Neuronal stem cell (in vitro differentiated cells): ENCODE measurements at regions not wholly inside any gene's neighbourhood (a gene's known extent, or its start where the extent isn't known, plus 50 kb on each side); places are given as distances from the start of the nearest gene placed in this dataset.
A peak's percentile ranks its signal among the peaks of the same experiment; 100 is the strongest.

ENCODE experiments used
- DNase-seq: peaks from one replicate; pipeline ENCODE4 v3.0.0-alpha.2; 2013; ENCODE audit warnings: low spot score
- H2AFZ ChIP-seq: one replicate; pipeline ENCODE4 v1.6.1; 2013; ENCODE audit warnings: mild to moderate bottlenecking, low read length, inconsistent platforms
- H2AK5ac ChIP-seq: 2 replicates; pipeline ENCODE4 v1.6.1; 2013; ENCODE audit warnings: low read depth, mild to moderate bottlenecking, inconsistent platforms, low read length, moderate library complexity, mixed read lengths
- H2BK120ac ChIP-seq: 2 replicates; pipeline ENCODE4 v1.6.1; 2013; ENCODE audit warnings: low read depth, mild to moderate bottlenecking, inconsistent platforms, low read length, moderate library complexity, mixed read lengths
- H2BK12ac ChIP-seq: one replicate; pipeline ENCODE4 v1.6.1; 2013; ENCODE audit warnings: low read length, inconsistent platforms
- H2BK15ac ChIP-seq: 2 replicates; pipeline ENCODE4 v1.6.1; 2013; ENCODE audit warnings: mild to moderate bottlenecking, low read length, inconsistent platforms, mixed read lengths
- H2BK5ac ChIP-seq: one replicate; pipeline ENCODE4 v1.6.1; 2013; ENCODE audit warnings: inconsistent platforms, mild to moderate bottlenecking, low read length, moderate library complexity
- H3K14ac ChIP-seq: one replicate; pipeline ENCODE4 v1.6.1; 2013; ENCODE audit warnings: low read length, inconsistent platforms
- H3K18ac ChIP-seq: 2 replicates; pipeline ENCODE4 v1.6.1; 2013; ENCODE audit warnings: low read length, inconsistent platforms
- H3K23ac ChIP-seq: 2 replicates; pipeline ENCODE4 v1.6.1; 2013; ENCODE audit warnings: low read depth, mild to moderate bottlenecking, mixed read lengths, low read length, inconsistent platforms; ENCODE audit not compliant: poor library complexity
- H3K27ac ChIP-seq: replicated peaks from 3 replicates; pipeline ENCODE4 v1.5.1; 2013; ENCODE audit warnings: low read length, inconsistent platforms
- H3K27me3 ChIP-seq, 3 experiments: 2 replicates each; pipeline ENCODE4 v1.6.1; 2013; ENCODE audit warnings: low read length in 3 of 3, mild to moderate bottlenecking in 2 of 3, inconsistent platforms in 1 of 3, low read depth in 1 of 3, mixed read lengths in 1 of 3, moderate library complexity in 1 of 3; ENCODE audit not compliant: control insufficient read depth in 3 of 3, insufficient read depth in 3 of 3
- H3K36me3 ChIP-seq, 2 donors: replicated peaks in 1 of 2; 2 replicates each; pipeline ENCODE4 v1.6.1; 2013; ENCODE audit warnings: low read length in 2 of 2; ENCODE audit not compliant: control insufficient read depth in 2 of 2, insufficient read depth in 2 of 2
- H3K4ac ChIP-seq: 2 replicates; pipeline ENCODE4 v1.6.1; 2013; ENCODE audit warnings: inconsistent platforms, mild to moderate bottlenecking, low read length, moderate library complexity
- H3K4me1 ChIP-seq, 2 donors: 1 replicate in 1 of 2; 2 replicates in 1 of 2; pipeline ENCODE4 v1.6.1; 2013; ENCODE audit warnings: low read length in 2 of 2, low read depth in 1 of 2; ENCODE audit not compliant: control insufficient read depth in 2 of 2, insufficient read depth in 1 of 2
- H3K4me2 ChIP-seq: one replicate; pipeline ENCODE4 v1.6.1; 2013; ENCODE audit warnings: mild to moderate bottlenecking, low read length, inconsistent platforms; ENCODE audit not compliant: insufficient read depth, poor library complexity, severe bottlenecking
- H3K4me3 ChIP-seq, 2 donors: 2 replicates each; pipeline ENCODE4 v1.5.1; 2013; ENCODE audit warnings: low read length in 2 of 2, mild to moderate bottlenecking in 2 of 2, inconsistent platforms in 1 of 2, moderate library complexity in 1 of 2
- H3K79me1 ChIP-seq: one replicate; pipeline ENCODE4 v1.6.1; 2013; ENCODE audit warnings: low read depth, mild to moderate bottlenecking, inconsistent platforms, low read length, moderate library complexity
- H3K9ac ChIP-seq: one replicate; pipeline ENCODE4 v1.6.1; 2013; ENCODE audit warnings: mild to moderate bottlenecking, low read depth, low read length, inconsistent platforms; ENCODE audit not compliant: poor library complexity
- H3K9me3 ChIP-seq, 2 donors: replicated peaks in 1 of 2; 2 replicates each; pipeline versions ENCODE3 to v1.6.1; 2013; ENCODE audit warnings: low read length in 2 of 2, mild to moderate bottlenecking in 2 of 2, inconsistent platforms in 1 of 2, low read depth in 1 of 2, mixed read lengths in 1 of 2, moderate library complexity in 1 of 2; ENCODE audit not compliant: control insufficient read depth in 2 of 2, insufficient read depth in 1 of 2
- H4K8ac ChIP-seq: one replicate; pipeline ENCODE4 v1.6.1; 2013; ENCODE audit warnings: low read depth, mild to moderate bottlenecking, inconsistent platforms, low read length, moderate library complexity
- H4K91ac ChIP-seq: one replicate; pipeline ENCODE4 v1.6.1; 2013; ENCODE audit warnings: low read length, low read depth, mild to moderate bottlenecking, inconsistent platforms; ENCODE audit not compliant: poor library complexity
- WGBS, 2 donors: extraction: QIAGEN DNeasy Blood & Tissue Kit; methylation state at CpG; one replicate each; pipeline ENCODE4 v1.1.7; 2013; ENCODE audit warnings: missing lambda C conversion rate in 2 of 2, mixed read lengths in 1 of 2; ENCODE audit not compliant: insufficient read length in 2 of 2, insufficient replicate concordance in 1 of 2; ENCODE audit errors: extremely low coverage in 2 of 2; 5-methylcytosine and 5-hydroxymethylcytosine counted together

- DNase-seq = no peak
- Histone ChIP-seq H2AFZ (peak overlapping the region; percentile 61), H3K9ac (no peak overlapping the region), H2BK15ac (no peak overlapping the region), H2BK120ac (no peak overlapping the region), H2AK5ac (no peak overlapping the region), H3K36me3 (no peaks in the 10 kb centered on the region), H3K4me1 (no peaks in the 10 kb centered on the region), H3K9me3 (peaks cover 2 to 3% of the 10 kb centered on the region in 2 donors), H3K4me3 (no peak overlapping the region), H4K8ac (no peak overlapping the region), H3K18ac (no peak overlapping the region), H2BK5ac (no peak overlapping the region), H3K4me2 (no peak overlapping the region), H3K27ac (no peak overlapping the region), H3K4ac (no peak overlapping the region), H3K14ac (no peak overlapping the region), H2BK12ac (no peak overlapping the region), H4K91ac (no peak overlapping the region), H3K79me1 (no peaks in the 10 kb centered on the region), H3K23ac (no peak overlapping the region), H3K27me3 (no peaks in the 10 kb centered on the region)
- WGBS, 2 donors = no CpG with 5 or more reads among the region's 3 CpGs
Observed at GRCh38 chr7:42587806-42588205, 324.1 kb downstream of the C7orf25 start.

- WGBS, 2 donors = no CpG with 5 or more reads among the region's 2 CpGs
- no peak overlapping the region for H2BK120ac ChIP-seq
- H2AFZ ChIP-seq = no peak overlapping the region
Observed at GRCh38 chr7:42580061-42580460, 331.8 kb downstream of the C7orf25 start.

DNA sequence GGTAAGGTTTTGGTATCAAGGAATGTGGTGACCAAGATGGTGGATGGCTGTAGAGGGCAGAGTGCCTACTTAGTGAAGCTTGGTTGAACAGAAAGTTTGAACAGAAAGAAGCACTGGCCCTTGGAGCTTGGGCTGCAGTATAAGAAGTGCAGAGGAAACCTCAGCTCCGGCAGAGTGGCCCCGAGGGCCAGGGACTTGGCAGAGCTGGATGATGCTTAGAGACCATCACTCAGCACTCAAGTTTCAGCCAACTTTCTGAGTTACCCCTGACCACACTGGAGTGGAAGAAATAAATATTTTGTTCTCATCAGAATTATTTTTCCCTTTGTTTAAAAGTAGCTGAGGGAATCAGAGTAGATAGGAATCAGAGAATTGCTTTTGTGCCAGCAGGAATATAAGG is 336.7 kb downstream of the C7orf25 start:
- Histone ChIP-seq H3K79me1 (no peaks in the 10 kb centered on the region), H2BK15ac (no peak overlapping the region), H3K4me3 (no peak overlapping the region), H3K4ac (no peak overlapping the region), H3K23ac (no peak overlapping the region), H4K8ac (no peak overlapping the region), H2AK5ac (no peak overlapping the region), H2AFZ (no peak overlapping the region), H3K27ac (no peak overlapping the region), H3K27me3 (no peaks in the 10 kb centered on the region), H3K4me1 (no peaks in the 10 kb centered on the region), H3K18ac (no peak overlapping the region), H3K9ac (no peak overlapping the region), H3K36me3 (no peaks in the 10 kb centered on the region), H2BK12ac (no peak overlapping the region), H2BK120ac (no peak overlapping the region), H3K9me3 (peaks cover 0 to 9% of the 10 kb centered on the region in 2 donors), H3K4me2 (no peak overlapping the region), H2BK5ac (no peak overlapping the region), H4K91ac (no peak overlapping the region), H3K14ac (no peak overlapping the region)
- DNase-seq = no peak
- no CpG with 5 or more reads among the region's 2 CpGs for WGBS, 2 donors

More at GRCh38 chr7:42580061-42580460, 331.8 kb downstream of the C7orf25 start:
- no peak overlapping the region for H3K4ac ChIP-seq
- H2BK15ac ChIP-seq = no peak overlapping the region
- H2AK5ac ChIP-seq = no peak overlapping the region
- no peak overlapping the region for H4K8ac ChIP-seq
- H3K36me3 ChIP-seq = no peaks in the 10 kb centered on the region
- H3K4me3 ChIP-seq = no peak overlapping the region
- H3K9me3 ChIP-seq = peaks cover 0 to 9% of the 10 kb centered on the region in 2 donors
- H3K27me3 ChIP-seq = no peaks in the 10 kb centered on the region
- H3K18ac ChIP-seq = no peak overlapping the region
- H3K4me2 ChIP-seq = no peak overlapping the region
- no peak overlapping the region for H2BK5ac ChIP-seq
- no peaks in the 10 kb centered on the region for H3K4me1 ChIP-seq
- H3K9ac ChIP-seq = no peak overlapping the region
- H3K27ac ChIP-seq = no peak overlapping the region
- no peak for DNase-seq
- H4K91ac ChIP-seq = no peak overlapping the region
- H3K23ac ChIP-seq = no peak overlapping the region
- H3K14ac ChIP-seq = no peak overlapping the region
- no peak overlapping the region for H2BK12ac ChIP-seq
- H3K79me1 ChIP-seq = no peaks in the 10 kb centered on the region

GRCh38 chr7:42574685-42575084 is 337.2 kb downstream of the C7orf25 start:
- H3K4me2 ChIP-seq = no peak overlapping the region
- H2BK120ac ChIP-seq = no peak overlapping the region
- H3K4me1 ChIP-seq = no peaks in the 10 kb centered on the region
- no peak overlapping the region for H3K27ac ChIP-seq
- H3K79me1 ChIP-seq = no peaks in the 10 kb centered on the region
- no peak overlapping the region for H3K14ac ChIP-seq
- no peaks in the 10 kb centered on the region for H3K27me3 ChIP-seq
- no peak overlapping the region for H3K4ac ChIP-seq
- DNase-seq = no peak
- H3K9me3 ChIP-seq = peaks cover 0 to 6% of the 10 kb centered on the region in 2 donors
- no peak overlapping the region for H4K91ac ChIP-seq
- H3K18ac ChIP-seq = no peak overlapping the region
- no peak overlapping the region for H4K8ac ChIP-seq
- no peak overlapping the region for H2BK12ac ChIP-seq
- no peaks in the 10 kb centered on the region for H3K36me3 ChIP-seq
- no peak overlapping the region for H3K9ac ChIP-seq
- no peak overlapping the region for H2AK5ac ChIP-seq
- no peak overlapping the region for H2BK5ac ChIP-seq
- no peak overlapping the region for H2AFZ ChIP-seq
- H3K4me3 ChIP-seq = no peak overlapping the region
- H3K23ac ChIP-seq = no peak overlapping the region
- no peak overlapping the region for H2BK15ac ChIP-seq
- no CpG with 5 or more reads among the region's 3 CpGs for WGBS, 2 donors
